H9 (cell line): ENCODE measurements at regions not wholly inside any gene's neighbourhood (a gene's known extent, or its start where the extent isn't known, plus 50 kb on each side); places are given as distances from the start of the nearest gene placed in this dataset.

Source experiments
- DNase-seq: peaks from one replicate; pipeline ENCODE4 v3.0.0-alpha.2; 2017
- H2AFZ ChIP-seq: one replicate; pipeline ENCODE4 v1.6.1; 2013; ENCODE audit warnings: mild to moderate bottlenecking, low read length, control low read depth, moderate library complexity
- H2AK5ac ChIP-seq: 2 replicates; pipeline ENCODE4 v1.6.1; 2013; ENCODE audit warnings: low read length, control low read depth, mixed read lengths; ENCODE audit not compliant: insufficient read length
- H2BK120ac ChIP-seq: one replicate; pipeline ENCODE4 v1.6.1; 2013; ENCODE audit warnings: low read depth, mild to moderate bottlenecking, low read length, control low read depth, inconsistent platforms; ENCODE audit not compliant: poor library complexity, severe bottlenecking
- H2BK12ac ChIP-seq: 2 replicates; pipeline ENCODE4 v1.6.1; 2013; ENCODE audit warnings: low read length, control low read depth, mixed read lengths, low read depth; ENCODE audit not compliant: insufficient read length
- H2BK15ac ChIP-seq: 2 replicates; pipeline ENCODE4 v1.6.1; 2013; ENCODE audit warnings: low read depth, low read length, control low read depth
- H2BK20ac ChIP-seq: one replicate; pipeline ENCODE4 v1.6.1; 2013; ENCODE audit warnings: low read depth, mild to moderate bottlenecking, low read length, control low read depth, inconsistent platforms; ENCODE audit not compliant: poor library complexity, severe bottlenecking
- H2BK5ac ChIP-seq: 2 replicates; pipeline ENCODE4 v1.6.1; 2013; ENCODE audit warnings: low read length, control low read depth, mixed read lengths; ENCODE audit not compliant: insufficient read length
- H3K14ac ChIP-seq: 2 replicates; pipeline ENCODE4 v1.6.1; 2013; ENCODE audit warnings: low read length, control low read depth; ENCODE audit not compliant: insufficient read depth
- H3K18ac ChIP-seq: 2 replicates; pipeline ENCODE4 v1.6.1; 2013; ENCODE audit warnings: low read depth, mild to moderate bottlenecking, mixed read lengths, low read length, control low read depth; ENCODE audit not compliant: insufficient read length
- H3K23ac ChIP-seq: 2 replicates; pipeline ENCODE4 v1.6.1; 2013; ENCODE audit warnings: low read length, control low read depth, mixed read lengths, low read depth; ENCODE audit not compliant: insufficient read length
- H3K23me2 ChIP-seq: 2 replicates; pipeline ENCODE4 v1.6.1; 2013; ENCODE audit warnings: low read depth, mild to moderate bottlenecking, mixed read lengths, low read length, control low read depth; ENCODE audit not compliant: insufficient read length, poor library complexity, severe bottlenecking
- H3K27ac ChIP-seq: 2 replicates; pipeline ENCODE4 v1.5.1; 2013; ENCODE audit warnings: low read length, control low read depth, mixed read lengths, low read depth; ENCODE audit not compliant: insufficient read length
- H3K27me3 ChIP-seq: 2 replicates; pipeline ENCODE4 v1.6.1; 2013; ENCODE audit warnings: low read length, control low read depth, inconsistent platforms; ENCODE audit not compliant: insufficient read depth
- H3K4ac ChIP-seq: 2 replicates; pipeline ENCODE4 v1.6.1; 2013; ENCODE audit warnings: low read depth, mild to moderate bottlenecking, control low read depth, inconsistent platforms, low read length, moderate library complexity
- H3K4me1 ChIP-seq: 2 replicates; pipeline ENCODE4 v1.6.1; 2013; ENCODE audit warnings: low read length, control low read depth, inconsistent platforms; ENCODE audit not compliant: insufficient read depth
- H3K4me2 ChIP-seq: 2 replicates; pipeline ENCODE4 v1.6.1; 2013; ENCODE audit warnings: low read length, control low read depth, mixed read lengths; ENCODE audit not compliant: insufficient read length, insufficient read depth
- H3K56ac ChIP-seq: 2 replicates; pipeline ENCODE4 v1.6.1; 2013; ENCODE audit warnings: low read depth, mild to moderate bottlenecking, mixed read lengths, low read length, control low read depth; ENCODE audit not compliant: insufficient read length
- H3K79me1 ChIP-seq: 2 replicates; pipeline ENCODE4 v1.6.1; 2013; ENCODE audit warnings: low read depth, mild to moderate bottlenecking, moderate library complexity, low read length, control low read depth, inconsistent platforms; ENCODE audit not compliant: insufficient read depth, poor library complexity, severe bottlenecking
- H3K79me2 ChIP-seq: 2 replicates; pipeline ENCODE4 v1.6.1; 2013; ENCODE audit warnings: low read length, control low read depth, inconsistent platforms; ENCODE audit not compliant: insufficient read depth
- H3K9ac ChIP-seq: 2 replicates; pipeline ENCODE4 v1.6.1; 2013; ENCODE audit warnings: low read length, control low read depth, mixed read lengths; ENCODE audit not compliant: insufficient read length; ENCODE audit errors: extremely low read depth
- H3K9me3 ChIP-seq: one replicate; pipeline ENCODE4 v1.6.1; 2013; ENCODE audit warnings: low read depth, low read length, inconsistent platforms; ENCODE audit not compliant: control insufficient read depth
- H3T11ph ChIP-seq: one replicate; pipeline ENCODE4 v1.6.1; 2013; ENCODE audit warnings: mild to moderate bottlenecking, low read length, control low read depth, inconsistent platforms
- H4K20me1 ChIP-seq: one replicate; pipeline ENCODE4 v1.6.1; 2013; ENCODE audit not compliant: control insufficient read depth, insufficient read length, insufficient read depth
- H4K5ac ChIP-seq: 2 replicates; pipeline ENCODE4 v1.6.1; 2013; ENCODE audit warnings: low read depth, mild to moderate bottlenecking, mixed read lengths, low read length, control low read depth; ENCODE audit not compliant: insufficient read length
- H4K8ac ChIP-seq: replicated peaks from 2 replicates; pipeline ENCODE4 v1.6.1; 2013; ENCODE audit warnings: low read length, control low read depth, mixed read lengths, low read depth; ENCODE audit not compliant: insufficient read length
- H4K91ac ChIP-seq: 2 replicates; pipeline ENCODE4 v1.6.1; 2013; ENCODE audit warnings: low read depth, mild to moderate bottlenecking, moderate library complexity, mixed read lengths, low read length, control low read depth; ENCODE audit not compliant: insufficient read length
- H3K27ac Mint-ChIP-seq, 3 experiments: 2 replicates in 2 of 3; 3 replicates in 1 of 3; pipeline ENCODE4 v1.8.0; 2020 to 2021; ENCODE audit warnings: mixed read lengths in 3 of 3, mild to moderate bottlenecking in 1 of 3, moderate library complexity in 1 of 3
- H3K27me3 Mint-ChIP-seq: 2 replicates; pipeline ENCODE4 v1.8.0; 2021; ENCODE audit warnings: low read depth, mild to moderate bottlenecking, moderate library complexity, mixed read lengths
- H3K36me3 Mint-ChIP-seq, 3 experiments: 2 replicates in 2 of 3; 3 replicates in 1 of 3; pipeline ENCODE4 v1.8.0; 2020 to 2021; ENCODE audit warnings: low read depth in 3 of 3, mixed read lengths in 3 of 3; ENCODE audit not compliant: insufficient read depth in 1 of 3
- H3K4me1 Mint-ChIP-seq, 2 experiments: 2 replicates each; pipeline ENCODE4 v1.8.0; 2020; ENCODE audit warnings: mixed read lengths in 2 of 2
- H3K4me3 Mint-ChIP-seq, 2 experiments: 2 replicates in 1 of 2; 3 replicates in 1 of 2; pipeline ENCODE4 v1.8.0; 2020 to 2021; ENCODE audit warnings: mild to moderate bottlenecking in 2 of 2, mixed read lengths in 2 of 2, moderate library complexity in 1 of 2
- H3K9me3 Mint-ChIP-seq, 2 experiments: 2 replicates in 1 of 2; 3 replicates in 1 of 2; pipeline ENCODE4 v1.8.0; 2020; ENCODE audit warnings: mild to moderate bottlenecking in 2 of 2, mixed read lengths in 2 of 2, moderate library complexity in 1 of 2
- WGBS: extraction: QIAGEN DNeasy Blood & Tissue Kit; methylation state at CpG from one replicate; pipeline ENCODE4 v1.1.7; 2013; ENCODE audit warnings: missing lambda C conversion rate, low lambda C conversion rate, mixed read lengths; ENCODE audit not compliant: insufficient read length; ENCODE audit errors: extremely low coverage; 5-methylcytosine and 5-hydroxymethylcytosine counted together
- TF ChIP-seq, protein P1 (sequence below): fragments of 200-600 bp; sonication (generic); conservative IDR thresholded peaks from 3 replicates; pipeline ENCODE4 v1.8.0; 2021; ENCODE audit warnings: antibody characterized with exemption, mild to moderate bottlenecking

- no peaks in the 10 kb centered on the region for H3K79me2 ChIP-seq
- H4K8ac ChIP-seq, result no peak overlapping the region
- DNase-seq, result no peak
- Mint-ChIP-seq H3K27ac (no peak overlapping the region), H3K36me3 (no peaks in the 10 kb centered on the region), H3K9me3 (no peaks in the 10 kb centered on the region), H3K4me1 (no peaks in the 10 kb centered on the region), H3K27me3 (no peaks in the 10 kb centered on the region), H3K4me3 (no peak overlapping the region)
- H3K23me2 ChIP-seq, result no peaks in the 10 kb centered on the region
- H2BK20ac ChIP-seq, result no peak overlapping the region
- no peak overlapping the region for H4K5ac ChIP-seq
- WGBS, result no CpG with 5 or more reads among the region's 2 CpGs
- H2BK12ac ChIP-seq, result no peak overlapping the region
- H3K56ac ChIP-seq, result no peak overlapping the region
- H3K27me3 ChIP-seq, result no peaks in the 10 kb centered on the region
- H3K9me3 ChIP-seq, result no peaks in the 10 kb centered on the region
- H3K18ac ChIP-seq, result no peak overlapping the region
- no peaks in the 10 kb centered on the region for H3K4me1 ChIP-seq
- no peak overlapping the region for H3K27ac ChIP-seq
- no peak overlapping the region for H3K14ac ChIP-seq
- H3T11ph ChIP-seq, result no peak overlapping the region
- TF ChIP-seq, protein P1, sequence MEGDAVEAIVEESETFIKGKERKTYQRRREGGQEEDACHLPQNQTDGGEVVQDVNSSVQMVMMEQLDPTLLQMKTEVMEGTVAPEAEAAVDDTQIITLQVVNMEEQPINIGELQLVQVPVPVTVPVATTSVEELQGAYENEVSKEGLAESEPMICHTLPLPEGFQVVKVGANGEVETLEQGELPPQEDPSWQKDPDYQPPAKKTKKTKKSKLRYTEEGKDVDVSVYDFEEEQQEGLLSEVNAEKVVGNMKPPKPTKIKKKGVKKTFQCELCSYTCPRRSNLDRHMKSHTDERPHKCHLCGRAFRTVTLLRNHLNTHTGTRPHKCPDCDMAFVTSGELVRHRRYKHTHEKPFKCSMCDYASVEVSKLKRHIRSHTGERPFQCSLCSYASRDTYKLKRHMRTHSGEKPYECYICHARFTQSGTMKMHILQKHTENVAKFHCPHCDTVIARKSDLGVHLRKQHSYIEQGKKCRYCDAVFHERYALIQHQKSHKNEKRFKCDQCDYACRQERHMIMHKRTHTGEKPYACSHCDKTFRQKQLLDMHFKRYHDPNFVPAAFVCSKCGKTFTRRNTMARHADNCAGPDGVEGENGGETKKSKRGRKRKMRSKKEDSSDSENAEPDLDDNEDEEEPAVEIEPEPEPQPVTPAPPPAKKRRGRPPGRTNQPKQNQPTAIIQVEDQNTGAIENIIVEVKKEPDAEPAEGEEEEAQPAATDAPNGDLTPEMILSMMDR, result no peak
- H2BK5ac ChIP-seq, result no peak overlapping the region
- no peak overlapping the region for H4K91ac ChIP-seq
- H3K9ac ChIP-seq, result no peak overlapping the region
- H4K20me1 ChIP-seq, result no peaks in the 10 kb centered on the region
- H3K4me2 ChIP-seq, result no peak overlapping the region
- H2BK120ac ChIP-seq, result no peak overlapping the region
- no peaks in the 10 kb centered on the region for H3K79me1 ChIP-seq
- no peak overlapping the region for H2BK15ac ChIP-seq
- no peak overlapping the region for H2AK5ac ChIP-seq
- no peak overlapping the region for H3K23ac ChIP-seq
- H3K4ac ChIP-seq, result no peak overlapping the region
- H2AFZ ChIP-seq, result no peak overlapping the region
These were observed 447.3 kb upstream of the CITED2 start for GRCh38 chr6:139821676-139822223.
